Stimulated activated CD4-positive, alpha-beta T cell treated with anti-CD3 and anti-CD28 coated beads, Interleukin-2, amount 100 ng/mL, for 48 hours (primary cell): ENCODE measurements at regions not wholly inside any gene's neighbourhood (a gene's known extent, or its start where the extent isn't known, plus 50 kb on each side); places are given as distances from the start of the nearest gene placed in this dataset.
A peak's percentile ranks its signal among the peaks of the same experiment; 100 is the strongest.
"Not testable (repeated sequence)": the region's sequence is repeated elsewhere in the genome, so short reads cannot be mapped to it uniquely, and the experiment has no call there.

Source experiments
- DNase-seq, 2 donors: peaks; one replicate each; pipeline ENCODE4 v3.0.0-alpha.2; 2020

DNA sequence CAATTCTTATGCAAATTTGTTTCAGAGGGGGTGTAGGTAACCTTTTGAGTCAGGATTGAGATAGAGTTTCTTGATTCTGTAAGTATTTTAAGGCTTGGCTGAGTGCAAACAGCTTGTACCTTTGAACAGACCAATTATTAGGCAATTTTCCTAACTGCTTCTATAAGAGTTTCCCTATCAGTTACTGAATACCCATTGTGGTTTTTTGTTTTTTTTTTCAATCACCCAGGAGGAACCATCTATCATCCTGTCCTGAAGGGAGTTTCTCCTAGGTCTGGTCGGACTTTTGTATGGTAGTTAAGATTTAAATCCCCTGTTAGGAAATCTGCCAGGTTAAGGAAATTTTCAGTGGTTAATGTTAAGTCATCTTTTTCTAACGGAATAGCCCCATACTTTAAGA, 319.4 kb upstream of the SLC39A10 start:
- DNase-seq = no peak

- DNase-seq = no peak
These were observed 323.2 kb upstream of the SLC39A10 start for GRCh38 chr2:195333869-195334268.

- DNase-seq = no peak
These were observed 325.1 kb upstream of the SLC39A10 start for GRCh38 chr2:195331966-195332365.

- DNase-seq = no peak
These were observed 325.9 kb upstream of the SLC39A10 start for GRCh38 chr2:195331129-195331528.

GRCh38 chr2:195330513-195330956, 326.5 kb upstream of the SLC39A10 start:
- DNase-seq = no peak

GRCh38 chr2:195329784-195330183, 327.2 kb upstream of the SLC39A10 start:
- not testable (repeated sequence) for DNase-seq

- no peak for DNase-seq
These were observed 330.5 kb upstream of the SLC39A10 start for GRCh38 chr2:195326537-195326936.

DNA sequence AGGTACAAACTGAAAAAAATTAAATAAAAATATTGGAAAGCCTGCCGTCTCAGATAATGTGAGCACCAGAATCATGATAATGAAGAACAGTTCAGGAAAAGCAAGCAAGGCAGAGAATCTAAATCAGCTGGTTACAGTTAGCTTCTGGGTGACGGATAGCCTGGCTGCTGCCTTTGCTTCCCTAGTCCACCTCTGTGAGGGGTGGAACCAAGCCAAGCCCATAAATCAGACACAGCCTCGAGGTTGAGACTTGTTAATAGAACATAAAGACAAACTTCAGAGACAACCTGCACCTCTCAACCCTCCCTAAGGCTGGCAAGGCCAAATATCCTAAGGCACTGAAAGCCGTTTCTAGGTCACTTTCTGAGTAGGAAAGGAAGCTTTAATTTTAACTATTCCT, 334.7 kb upstream of the SLC39A10 start:
- DNase-seq = no peak

- no peak for DNase-seq
These were observed 336.5 kb upstream of the SLC39A10 start for GRCh38 chr2:195320413-195320973.

DNA sequence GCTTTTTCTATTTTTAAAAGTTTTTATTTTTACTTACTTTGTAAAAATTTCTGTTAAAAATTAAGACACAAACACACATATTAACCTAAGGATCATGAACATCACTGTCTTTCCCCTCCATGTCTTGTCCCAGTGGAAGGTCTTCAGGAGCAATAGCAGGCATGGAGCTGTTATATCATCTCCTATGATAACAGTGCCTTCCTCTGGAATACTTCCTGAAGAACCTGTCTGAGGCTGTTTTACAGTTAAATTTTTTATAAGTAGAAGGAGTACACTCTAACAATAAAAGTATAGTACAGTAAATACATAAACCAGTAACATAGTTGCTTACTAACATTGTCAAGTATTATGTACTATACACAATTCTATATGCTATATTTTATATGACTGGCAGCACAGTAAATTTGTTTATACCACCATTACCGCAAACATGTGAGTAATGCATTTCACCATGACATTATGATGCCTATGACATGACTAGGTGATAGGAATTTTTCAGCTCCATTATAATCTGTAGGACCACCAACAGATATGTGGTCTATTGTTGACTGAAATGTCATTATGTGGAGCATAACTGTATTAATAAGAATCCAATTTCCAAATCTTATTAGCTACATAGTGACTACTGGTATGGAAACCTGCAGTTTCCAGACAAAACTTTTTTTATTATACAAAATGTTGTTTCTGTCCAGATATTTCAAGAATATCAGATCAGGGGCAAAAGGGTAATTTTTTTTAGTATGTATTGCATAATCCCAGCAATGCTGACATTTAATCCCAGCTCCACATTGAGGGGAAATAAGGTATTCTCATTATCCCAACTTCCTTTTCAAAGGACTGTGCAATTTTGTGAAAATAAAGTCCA, 337.2 kb upstream of the SLC39A10 start:
- DNase-seq = no peak

- no peak for DNase-seq
These were observed 337.9 kb upstream of the SLC39A10 start for GRCh38 chr2:195319112-195319460.

GRCh38 chr2:195318440-195319111, 338.4 kb upstream of the SLC39A10 start:
- peak; percentile 26 to 47 for DNase-seq

DNA sequence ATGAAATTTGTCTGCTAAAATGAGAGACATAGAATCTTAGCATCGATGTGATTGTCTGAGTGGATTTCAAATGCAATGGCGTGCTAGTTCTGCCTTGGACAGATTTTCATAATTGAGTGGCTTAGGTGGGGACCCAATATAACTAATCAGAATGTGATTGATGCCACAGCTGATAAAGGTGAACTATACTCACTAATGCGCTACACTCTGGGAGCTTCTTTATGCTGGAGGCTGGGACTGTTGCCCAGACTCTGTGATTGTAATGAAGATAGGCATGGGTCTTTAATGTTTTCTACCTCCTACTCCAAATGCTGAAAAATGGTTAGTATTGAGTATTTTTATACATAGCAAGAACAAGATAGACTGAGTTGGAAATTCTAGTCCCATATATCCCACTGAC, 339.5 kb upstream of the SLC39A10 start:
- no peak for DNase-seq

DNA sequence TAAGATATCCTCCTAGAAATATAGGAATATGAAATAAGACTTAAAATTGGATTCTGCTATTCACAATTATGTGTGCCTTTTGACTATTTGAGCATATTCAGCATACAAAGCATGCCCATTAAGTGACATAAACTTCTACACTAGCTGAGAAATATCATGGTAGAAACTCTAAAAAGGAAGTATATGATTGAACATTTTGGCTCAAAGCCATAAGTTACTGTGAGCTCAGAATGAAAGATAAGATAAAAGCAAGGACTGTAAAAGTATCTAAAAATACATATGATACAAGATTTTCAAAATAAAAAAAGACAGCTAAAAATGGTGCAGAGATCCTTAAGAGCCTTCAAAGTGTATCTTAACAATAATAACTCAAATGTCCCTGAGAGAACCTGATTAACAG, 340.5 kb upstream of the SLC39A10 start:
- no peak for DNase-seq

DNA sequence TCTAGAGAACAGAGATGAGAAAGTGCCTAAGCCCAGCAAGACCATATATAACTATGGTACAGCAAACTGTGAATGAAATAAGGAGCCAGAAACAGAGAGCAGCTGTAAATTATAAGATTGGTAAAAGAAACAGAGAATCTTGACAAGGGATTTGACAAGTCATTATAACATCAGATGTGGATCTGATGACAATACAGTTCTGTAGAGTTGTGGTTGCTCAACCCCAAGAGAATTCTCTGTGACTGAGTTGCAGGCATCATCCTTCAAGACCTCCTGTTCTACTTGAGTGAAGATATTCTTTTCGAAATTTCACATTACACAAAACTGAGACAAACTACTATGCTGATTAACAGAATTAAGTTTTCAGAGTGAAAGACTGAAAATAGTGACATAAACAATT, 343.1 kb upstream of the SLC39A10 start:
- DNase-seq = no peak

GRCh38 chr2:195312662-195313061, 344.4 kb upstream of the SLC39A10 start:
- DNase-seq = no peak

GRCh38 chr2:195308163-195308562, 348.9 kb upstream of the SLC39A10 start:
- DNase-seq = no peak

DNA sequence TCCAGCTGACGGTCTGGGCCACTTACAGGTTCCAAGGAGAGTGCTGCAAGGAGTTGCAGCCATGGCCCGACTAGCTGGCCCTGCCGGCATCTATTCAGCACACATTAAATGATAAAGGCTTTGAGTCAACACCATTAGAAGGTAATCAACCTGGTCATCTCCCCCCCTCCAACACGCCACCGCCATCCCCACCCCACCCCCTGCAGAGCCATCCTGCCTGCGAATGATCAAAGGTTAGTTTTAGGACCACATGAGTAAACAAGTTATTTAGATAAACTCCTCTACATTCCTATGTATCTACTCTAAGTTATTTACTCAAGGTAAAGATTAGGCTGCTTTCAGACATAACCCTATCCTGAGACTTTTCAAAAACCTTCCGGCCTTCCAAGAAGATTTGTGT, 349.3 kb upstream of the SLC39A10 start:
- DNase-seq = no peak

DNA sequence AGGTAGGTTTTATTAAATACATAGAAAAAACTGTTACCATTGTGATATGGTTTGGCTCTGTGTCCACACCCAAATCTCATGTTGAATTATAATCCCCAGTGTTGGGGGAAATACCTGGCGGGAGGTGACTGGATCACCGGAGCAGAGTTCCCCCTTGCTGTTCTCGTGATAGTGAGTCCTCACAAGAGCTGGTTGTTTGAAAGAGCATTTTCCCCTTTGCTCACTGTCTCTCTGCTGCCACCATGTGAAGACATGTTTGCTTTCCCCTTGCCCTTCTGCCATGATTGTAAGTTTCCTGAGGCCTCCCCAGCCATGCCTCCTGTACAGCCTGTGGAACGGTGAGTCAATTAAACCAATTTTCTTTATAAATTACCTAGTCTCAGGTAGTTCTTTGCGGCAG, 352.7 kb upstream of the SLC39A10 start:
- no peak for DNase-seq

- no peak for DNase-seq
These were observed 356.4 kb upstream of the SLC39A10 start for GRCh38 chr2:195300631-195301030.

DNA sequence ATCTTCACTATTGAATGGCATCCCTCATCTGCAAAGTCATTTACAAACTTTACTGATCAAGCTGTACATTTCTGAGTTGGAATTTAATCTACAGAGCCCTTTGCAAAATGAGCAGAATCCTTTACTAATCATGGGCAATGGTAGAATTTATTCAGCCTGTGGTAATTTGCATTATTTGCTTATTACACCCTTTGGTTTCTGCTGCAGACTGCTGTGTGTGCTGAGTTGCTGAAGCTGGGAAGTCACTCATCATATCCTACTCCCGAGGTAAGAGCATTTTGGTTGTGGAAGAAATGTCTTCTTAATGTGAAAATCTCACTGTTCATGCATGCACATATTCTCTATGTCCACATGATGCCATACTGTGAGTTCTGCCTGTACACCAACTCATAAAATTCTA, 357.4 kb upstream of the SLC39A10 start:
- no peak for DNase-seq

DNA sequence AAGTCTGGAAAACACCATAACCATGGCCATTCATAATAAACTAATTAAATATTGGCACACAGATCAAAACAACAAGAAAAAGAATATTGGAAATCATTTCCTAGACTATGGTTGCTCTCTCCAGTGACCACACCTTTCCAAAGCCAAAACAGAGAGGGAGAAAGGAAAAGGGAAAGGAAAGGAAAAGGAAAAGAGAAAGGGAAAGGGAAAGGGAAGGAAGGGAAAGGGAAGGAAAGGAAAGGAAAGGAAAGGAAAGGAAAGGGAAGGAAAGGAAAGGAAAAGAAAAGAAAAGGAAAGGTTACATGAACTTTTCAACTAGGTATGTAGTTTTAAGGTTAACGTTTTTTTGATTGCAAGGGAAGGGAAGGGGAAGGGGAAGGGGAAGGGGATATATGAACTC, 360.5 kb upstream of the SLC39A10 start:
- DNase-seq = no peak

DNA sequence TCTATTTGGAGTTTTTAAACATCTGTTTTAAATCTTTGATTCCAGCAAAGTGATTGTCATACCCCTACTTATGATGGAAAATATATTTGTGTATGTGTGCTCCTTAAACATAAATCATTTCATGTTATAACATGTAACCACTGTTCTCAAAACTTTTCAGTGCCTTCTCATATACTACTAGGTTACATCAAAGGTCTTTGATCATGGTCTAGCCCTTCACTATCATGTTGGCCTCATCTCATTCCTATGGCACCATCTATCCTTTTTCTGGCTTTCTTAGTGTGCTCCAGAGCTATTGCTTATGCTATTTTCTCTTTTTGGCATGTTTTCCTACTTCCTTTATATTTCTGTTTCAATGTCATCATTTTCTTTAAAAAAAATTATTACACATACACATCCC, 367.9 kb upstream of the SLC39A10 start:
- DNase-seq = no peak

DNA sequence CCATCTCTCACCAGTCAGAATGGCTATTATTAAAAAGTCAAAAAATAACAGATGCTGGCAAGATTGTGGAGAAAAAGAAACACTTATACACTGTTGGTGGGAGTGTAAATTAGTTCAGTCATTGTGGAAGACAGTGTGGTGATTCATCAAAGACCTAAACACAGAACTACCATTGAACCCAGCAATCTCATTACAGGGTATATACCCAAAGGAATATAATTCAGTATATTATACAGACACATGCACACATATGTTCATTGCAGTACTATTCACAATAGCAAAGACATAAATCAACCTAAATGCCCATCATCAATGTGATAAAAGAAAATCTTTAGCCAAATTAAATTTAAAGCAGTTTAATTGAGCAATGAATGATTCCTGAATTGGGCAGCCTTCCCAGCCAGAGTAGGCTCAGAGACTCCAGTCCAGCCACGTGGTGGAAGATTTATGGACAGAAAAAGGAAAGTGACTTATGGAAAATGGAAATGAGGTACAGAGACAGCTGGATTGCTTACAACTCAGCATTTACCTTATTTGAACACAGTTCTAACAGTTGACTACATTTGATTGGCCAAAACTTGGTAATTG, 377.1 kb upstream of the SLC39A10 start:
- DNase-seq = no peak
